ENCODE measurements at regions not wholly inside any gene's neighbourhood (a gene's known extent, or its start where the extent isn't known, plus 50 kb on each side); places are given as distances from the start of the nearest gene placed in this dataset.

- TF ChIP-seq POLR2A (IDR thresholded peaks at IDR 0.05; ENCODE audit: low read depth, low read length) (no peak), CTCF (IDR thresholded peaks at IDR 0.05 in 2 of 3, conservative IDR thresholded peaks at IDR 0.05 in 1 of 3; ENCODE audit: control insufficient read depth in 2 of 3, extremely low read depth in 1 of 3, insufficient read depth in 1 of 3, low read depth in 3 of 3, low read length in 3 of 3) (no peak), NFYB (IDR thresholded peaks at IDR 0.05; ENCODE audit: insufficient read depth, low read depth, low read length) (no peak), RFX5 (IDR thresholded peaks at IDR 0.05; ENCODE audit: low read depth, low read length) (no peak)
Measured at GRCh38 chr1:194774535-194774934, 1588.1 kb upstream of the B3GALT2 start.
